ENCODE measurements at regions not wholly inside any gene's neighbourhood (a gene's known extent, or its start where the extent isn't known, plus 50 kb on each side); places are given as distances from the start of the nearest gene placed in this dataset.

DNA sequence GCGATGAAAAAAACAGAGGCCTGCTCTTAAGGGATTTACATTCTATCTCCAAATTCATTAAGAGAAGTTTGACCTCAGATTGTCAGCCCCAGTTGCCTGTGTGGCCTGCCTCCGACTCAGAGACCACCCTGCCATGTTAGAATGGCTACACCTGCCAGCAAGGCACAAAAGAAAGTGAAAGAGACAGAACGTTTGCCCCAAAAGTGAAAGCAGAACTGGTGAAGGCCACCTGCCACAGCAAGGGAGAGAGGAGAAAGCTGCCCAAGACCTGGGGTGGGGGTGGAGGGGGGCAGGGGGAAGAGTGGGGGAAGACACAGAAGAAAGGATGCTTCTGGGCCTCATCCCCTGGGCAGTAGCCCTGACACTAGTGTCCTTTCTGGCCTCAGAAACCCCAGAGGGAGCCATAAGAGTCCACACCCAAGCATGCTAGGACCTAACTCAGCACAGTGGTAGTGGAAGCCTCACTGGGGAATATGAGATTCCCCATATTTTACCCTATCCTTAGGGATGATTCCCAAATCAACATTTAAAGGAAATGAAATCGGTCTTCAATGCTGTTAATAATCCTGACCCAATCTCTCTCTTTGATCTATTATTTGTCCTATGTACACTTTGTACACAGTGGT is 389.7 kb downstream of the TXNL1 start:
- no peak for TF ChIP-seq EZH2 (IDR thresholded peaks at IDR 0.05; ENCODE audit: insufficient read depth, low read length)
- no peak for TF ChIP-seq CTCF (IDR thresholded peaks at IDR 0.05; ENCODE audit: insufficient read depth, low read depth, low read length)
